Calu3 (cell line): ENCODE measurements at regions not wholly inside any gene's neighbourhood (a gene's known extent, or its start where the extent isn't known, plus 50 kb on each side); places are given as distances from the start of the nearest gene placed in this dataset.

ENCODE experiments used
- BruUV-seq: library from RNA; stranded (reverse); fragments of 400-500 nt; replicated peaks from 2 replicates; lab custom pipeline; 2021; lab: Mats Ljungman, UMichigan
- CTCF ChIA-PET: fragments of 300-600 bp; sonication (Branson Sonifier 250); formaldehyde crosslinking; loops from one replicate; lab custom pipeline; 2022; ENCODE audit warnings: antibody characterized with exemption; lab: Charles Lee
- DNase-seq: peaks from one replicate; pipeline ENCODE4 v3.0.0; 2022
- H3K27ac Mint-ChIP-seq: one replicate; pipeline ENCODE4 v1.8.0; 2022; ENCODE audit warnings: mixed read lengths; ENCODE audit not compliant: unreplicated experiment
- H3K27me3 Mint-ChIP-seq: one replicate; pipeline ENCODE4 v1.8.0; 2022; ENCODE audit warnings: mixed read lengths; ENCODE audit not compliant: unreplicated experiment
- H3K36me3 Mint-ChIP-seq: one replicate; pipeline ENCODE4 v1.8.0; 2022; ENCODE audit warnings: mild to moderate bottlenecking, moderate library complexity, mixed read lengths; ENCODE audit not compliant: insufficient read depth, unreplicated experiment
- H3K4me1 Mint-ChIP-seq: one replicate; pipeline ENCODE4 v1.8.0; 2022; ENCODE audit warnings: mild to moderate bottlenecking, low read depth, mixed read lengths; ENCODE audit not compliant: unreplicated experiment
- H3K4me3 Mint-ChIP-seq: one replicate; pipeline ENCODE4 v1.8.0; 2022; ENCODE audit warnings: mild to moderate bottlenecking, low read depth, moderate library complexity, mixed read lengths; ENCODE audit not compliant: unreplicated experiment
- H3K9me3 Mint-ChIP-seq: one replicate; pipeline ENCODE4 v1.8.0; 2022; ENCODE audit warnings: low read depth, mixed read lengths; ENCODE audit not compliant: unreplicated experiment
- CTCF ChIP-seq: fragments of 200-600 bp; IDR thresholded peaks from one replicate; pipeline ENCODE4 v1.8.0; 2022; ENCODE audit warnings: antibody characterized with exemption; ENCODE audit not compliant: unreplicated experiment
- intact Hi-C: fragments of 100-400 bp; cut with micrococcal nuclease; formaldehyde crosslinking; loops from one replicate; pipeline ENCODE4 v1.10.0; 2022; ENCODE audit not compliant: unreplicated experiment

GRCh38 chr2:125281242-125281641 lies 1256.2 kb downstream of the CNTNAP5 start:
- Mint-ChIP-seq H3K4me1 (no peaks in the 10 kb centered on the region), H3K27ac (no peak overlapping the region), H3K27me3 (no peaks in the 10 kb centered on the region), H3K36me3 (no peaks in the 10 kb centered on the region), H3K9me3 (peaks cover 15% of the 10 kb centered on the region), H3K4me3 (no peak overlapping the region)
- no TSS peak for BruUV-seq
- TF ChIP-seq CTCF: no peak
- DNase-seq: no peak
- intact Hi-C loops: no loop called here
- CTCF ChIA-PET: no interaction called here

- peaks cover 8% of the 10 kb centered on the region for H3K9me3 Mint-ChIP-seq
- intact Hi-C loops: no loop called here
- H3K27ac Mint-ChIP-seq: no peak overlapping the region
- no peaks in the 10 kb centered on the region for H3K4me1 Mint-ChIP-seq
- DNase-seq: no peak
- no peaks in the 10 kb centered on the region for H3K27me3 Mint-ChIP-seq
- TF ChIP-seq CTCF: no peak
- CTCF ChIA-PET: no interaction called here
- BruUV-seq: no TSS peak
- H3K4me3 Mint-ChIP-seq: no peak overlapping the region
- H3K36me3 Mint-ChIP-seq: no peaks in the 10 kb centered on the region
Observed at GRCh38 chr2:125296742-125297141, 1271.7 kb downstream of the CNTNAP5 start.

GRCh38 chr2:125310657-125311364 lies 1285.7 kb downstream of the CNTNAP5 start:
- no peak for DNase-seq
- no peak for TF ChIP-seq CTCF
- Mint-ChIP-seq H3K9me3 (peaks cover 21% of the 10 kb centered on the region), H3K27me3 (no peaks in the 10 kb centered on the region), H3K36me3 (no peaks in the 10 kb centered on the region), H3K27ac (no peak overlapping the region), H3K4me1 (no peaks in the 10 kb centered on the region), H3K4me3 (no peak overlapping the region)
- BruUV-seq: no TSS peak
- intact Hi-C loops: no loop called here
- CTCF ChIA-PET: no interaction called here

- Mint-ChIP-seq H3K4me1 (no peaks in the 10 kb centered on the region), H3K9me3 (peaks cover 18% of the 10 kb centered on the region), H3K36me3 (no peaks in the 10 kb centered on the region), H3K27me3 (no peaks in the 10 kb centered on the region), H3K4me3 (no peak overlapping the region), H3K27ac (no peak overlapping the region)
- no TSS peak for BruUV-seq
- DNase-seq: no peak
- intact Hi-C loops: no loop called here
- TF ChIP-seq CTCF: no peak
- CTCF ChIA-PET: no interaction called here
Observed at GRCh38 chr2:125312342-125312741, 1287.3 kb downstream of the CNTNAP5 start.
